Psoas muscle (tissue), 7 donors: ENCODE measurements at regions not wholly inside any gene's neighbourhood (a gene's known extent, or its start where the extent isn't known, plus 50 kb on each side); places are given as distances from the start of the nearest gene placed in this dataset.

Experiments
- ATAC-seq, 4 donors: fragments of 200-7000 bp; cut with Tn5 transposase; one replicate each; pipeline ENCODE4 v1.9.1; 2020; ENCODE audit warnings: moderate library complexity in 3 of 4, mild to moderate bottlenecking in 2 of 4
- DNase-seq, 2 donors: peaks; one replicate each; pipeline ENCODE4 v3.0.0-alpha.2; 2020
- H3K27ac ChIP-seq: fragments of 200-600 bp; one replicate; pipeline ENCODE4 v1.8.0; 2022
- H3K27me3 ChIP-seq, 3 donors: fragments of 200-600 bp in 1 of 3; one replicate each; pipeline versions ENCODE4 v1.6.1 to v1.8.0; 2013 to 2022; ENCODE audit warnings: low read length in 2 of 3, mild to moderate bottlenecking in 2 of 3, moderate library complexity in 1 of 3; ENCODE audit not compliant: insufficient read depth in 3 of 3
- H3K36me3 ChIP-seq, 2 donors: fragments of 200-600 bp in 1 of 2; one replicate each; pipeline versions ENCODE4 v1.6.1 to v1.8.0; 2013 to 2022; ENCODE audit warnings: low read depth in 1 of 2, mild to moderate bottlenecking in 1 of 2, moderate library complexity in 1 of 2; ENCODE audit not compliant: insufficient read depth in 1 of 2
- H3K4me1 ChIP-seq: fragments of 200-600 bp; one replicate; pipeline ENCODE4 v1.8.0; 2022
- H3K4me3 ChIP-seq: fragments of 200-600 bp; one replicate; pipeline ENCODE4 v1.8.0; 2022; ENCODE audit warnings: mild to moderate bottlenecking
- H3K9me3 ChIP-seq: fragments of 200-600 bp; one replicate; pipeline ENCODE4 v1.8.0; 2022
- WGBS, 3 donors: extraction: QIAGEN DNeasy Blood & Tissue Kit; methylation state at CpG; one replicate each; pipeline versions ENCODE4 v1.1.6 to v1.1.7; 2013; 5-methylcytosine and 5-hydroxymethylcytosine counted together
- intact Hi-C, 2 donors: fragments of 100-400 bp; cut with DNase I; formaldehyde crosslinking; loops; one replicate each; pipeline versions ENCODE4 v1.11.0 to v1.14.2; 2022
- TF ChIP-seq, protein P1 (sequence below): fragments of 200-600 bp; IDR thresholded peaks from one replicate; pipeline ENCODE4 v1.8.0; 2022; ENCODE audit warnings: antibody characterized with exemption
- donor health status: healthy with polysubstance abuse.
- donor health status: DM: no; HTN: no; CAD: no; lungs with moderate emphysema.
- donor health status: Bipolar disorder and iron deficiency.
- donor health status: healthy.
- donor health status: DM: yes; HTN: yes; CAD: no.
- donor health status: DM: no; HTN: no; CAD: no.
- donor health status: DM: yes; HTN: yes; CAD: no.

DNA sequence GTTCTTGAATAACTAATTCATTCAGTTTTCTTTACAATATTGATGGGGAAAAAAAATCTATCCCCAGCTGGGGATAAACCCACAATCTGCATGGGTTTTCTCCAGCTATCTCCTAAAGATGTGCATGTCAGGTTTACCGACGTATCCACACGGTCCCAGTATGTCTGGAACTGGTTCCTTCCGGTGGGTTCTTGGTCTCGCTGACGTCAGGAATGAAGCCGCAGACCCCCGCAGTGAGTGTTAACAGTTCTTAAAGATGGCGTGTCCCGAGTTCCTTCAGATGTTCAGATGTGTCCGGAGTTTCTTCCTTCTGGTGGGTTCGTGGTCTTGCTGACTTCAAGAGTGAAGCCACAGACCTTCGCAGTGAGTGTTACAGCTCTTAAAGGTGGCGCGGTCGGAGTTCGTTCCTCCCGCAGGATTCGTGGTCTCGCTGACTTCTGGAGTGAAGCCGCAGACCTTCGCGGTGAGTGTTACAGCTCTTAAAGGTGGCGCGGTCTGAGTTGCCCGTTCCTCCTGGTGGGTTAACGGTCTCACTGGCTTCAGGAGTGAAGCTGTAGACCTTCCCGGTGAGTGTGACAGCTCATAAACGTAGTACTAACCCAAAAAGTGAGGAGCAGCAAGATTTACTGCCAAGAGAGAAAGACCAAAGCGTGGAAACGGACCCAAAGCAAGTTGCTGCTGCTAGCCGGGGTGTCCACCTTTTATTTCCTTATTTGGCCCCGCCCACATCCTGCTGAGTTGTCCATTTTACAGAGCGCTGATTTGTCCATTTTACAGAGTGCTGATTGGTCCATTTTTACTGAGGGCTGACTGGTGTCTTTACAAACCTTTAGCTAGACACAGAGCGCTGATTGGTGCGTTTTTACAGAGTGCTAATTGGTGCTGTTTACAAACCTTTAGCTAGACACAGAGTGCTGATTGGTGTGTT, 195.1 kb upstream of the NR2F2 start:
- Histone ChIP-seq H3K4me3 (no peak overlapping the region), H3K27ac (no peak overlapping the region), H3K36me3 (no peaks in the 10 kb centered on the region), H3K9me3 (no peaks in the 10 kb centered on the region), H3K4me1 (no peaks in the 10 kb centered on the region), H3K27me3 (no peaks in the 10 kb centered on the region)
- intact Hi-C loops, result no loop called here
- DNase-seq (no peak), ATAC-seq (no peak)
- TF ChIP-seq, protein P1, sequence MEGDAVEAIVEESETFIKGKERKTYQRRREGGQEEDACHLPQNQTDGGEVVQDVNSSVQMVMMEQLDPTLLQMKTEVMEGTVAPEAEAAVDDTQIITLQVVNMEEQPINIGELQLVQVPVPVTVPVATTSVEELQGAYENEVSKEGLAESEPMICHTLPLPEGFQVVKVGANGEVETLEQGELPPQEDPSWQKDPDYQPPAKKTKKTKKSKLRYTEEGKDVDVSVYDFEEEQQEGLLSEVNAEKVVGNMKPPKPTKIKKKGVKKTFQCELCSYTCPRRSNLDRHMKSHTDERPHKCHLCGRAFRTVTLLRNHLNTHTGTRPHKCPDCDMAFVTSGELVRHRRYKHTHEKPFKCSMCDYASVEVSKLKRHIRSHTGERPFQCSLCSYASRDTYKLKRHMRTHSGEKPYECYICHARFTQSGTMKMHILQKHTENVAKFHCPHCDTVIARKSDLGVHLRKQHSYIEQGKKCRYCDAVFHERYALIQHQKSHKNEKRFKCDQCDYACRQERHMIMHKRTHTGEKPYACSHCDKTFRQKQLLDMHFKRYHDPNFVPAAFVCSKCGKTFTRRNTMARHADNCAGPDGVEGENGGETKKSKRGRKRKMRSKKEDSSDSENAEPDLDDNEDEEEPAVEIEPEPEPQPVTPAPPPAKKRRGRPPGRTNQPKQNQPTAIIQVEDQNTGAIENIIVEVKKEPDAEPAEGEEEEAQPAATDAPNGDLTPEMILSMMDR, result no peak
- WGBS, 3 donors, result 94 to 95% (median 94%) methylated on average over 32 to 36 of the region's 36 CpGs

DNA sequence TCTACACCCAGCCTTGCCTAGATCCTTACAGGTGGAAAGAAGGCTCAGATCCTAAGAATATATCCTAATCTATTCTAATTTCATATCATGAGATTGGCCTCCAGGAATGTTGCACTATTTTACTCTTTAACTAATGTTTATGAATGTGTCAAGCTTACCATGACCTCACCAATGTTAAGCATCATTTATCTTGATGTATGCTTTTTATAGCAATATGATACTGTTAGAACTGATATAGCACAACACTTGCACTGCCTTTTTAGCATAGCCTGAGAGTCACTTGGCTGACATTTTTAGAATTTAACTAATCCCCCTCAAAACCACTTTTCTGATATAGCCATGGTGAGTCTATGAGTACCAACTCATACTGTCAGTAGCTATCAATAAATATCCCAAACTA, 191.5 kb upstream of the NR2F2 start:
- Histone ChIP-seq H3K4me3 (no peak overlapping the region), H3K27me3 (no peaks in the 10 kb centered on the region), H3K4me1 (no peaks in the 10 kb centered on the region), H3K36me3 (no peaks in the 10 kb centered on the region), H3K9me3 (no peaks in the 10 kb centered on the region), H3K27ac (no peak overlapping the region)
- intact Hi-C loops, result no loop called here
- DNase-seq, result no peak
- ATAC-seq, result no peak
- TF ChIP-seq, protein P1, result no peak

DNA sequence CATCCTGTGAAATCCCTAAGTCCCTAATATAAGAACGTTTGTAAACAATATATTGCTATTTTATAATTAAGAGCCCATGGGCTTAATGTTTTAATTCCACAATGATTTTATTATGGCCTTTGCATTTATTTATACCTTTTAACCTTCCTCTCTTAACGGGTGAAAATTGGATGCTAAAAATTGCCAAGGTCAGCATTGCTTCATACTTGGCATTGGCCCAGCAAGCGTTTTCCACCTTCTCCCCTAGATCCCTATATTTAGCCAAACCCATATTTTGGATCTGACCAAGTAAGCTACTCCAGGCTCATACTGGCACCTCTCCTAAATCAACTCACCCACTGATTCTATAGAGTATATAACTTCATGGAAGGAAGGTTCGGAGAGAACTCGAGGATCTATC, 188.0 kb upstream of the NR2F2 start:
- intact Hi-C loops, result no loop called here

DNA sequence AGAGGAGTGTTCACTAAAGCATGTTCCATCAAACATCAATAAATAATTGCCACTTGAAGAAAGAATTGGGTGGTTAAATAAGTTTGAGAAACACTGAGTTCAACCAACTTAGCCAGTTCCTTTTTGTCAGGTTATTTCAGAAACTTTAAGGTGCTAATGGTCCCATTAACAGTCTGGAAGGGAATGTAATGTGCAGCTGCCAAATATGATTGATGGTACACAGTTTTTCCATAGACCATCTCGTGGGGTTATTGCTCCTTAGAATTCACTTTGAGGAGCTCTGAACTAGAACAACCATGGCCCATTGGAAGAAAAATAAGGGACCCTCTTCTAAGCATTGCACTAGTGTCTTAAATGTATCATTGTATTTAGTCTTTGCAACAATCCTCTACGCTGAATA, 185.8 kb upstream of the NR2F2 start:
- 65 to 76% (median 66%) methylated on average over 2 of the region's 2 CpGs for WGBS, 3 donors

More for the DNA sequence above, 188.0 kb upstream of the NR2F2 start:
- H3K9me3 ChIP-seq, result no peaks in the 10 kb centered on the region
- H3K27me3 ChIP-seq, result peaks cover 0 to 2% (median 0%) of the 10 kb centered on the region in 3 donors
- WGBS, 3 donors, result 39 to 57% (median 53%) methylated on average over 5 of the region's 5 CpGs
- DNase-seq (no peak), ATAC-seq (no peak)
- TF ChIP-seq, protein P1, result no peak
- no peak overlapping the region for H3K27ac ChIP-seq
- H3K36me3 ChIP-seq, result no peaks in the 10 kb centered on the region
- no peaks in the 10 kb centered on the region for H3K4me1 ChIP-seq
- H3K4me3 ChIP-seq, result no peak overlapping the region

More for the DNA sequence above, 185.8 kb upstream of the NR2F2 start:
- Histone ChIP-seq H3K36me3 (no peaks in the 10 kb centered on the region), H3K27me3 (peaks cover 0 to 4% (median 0%) of the 10 kb centered on the region in 3 donors), H3K27ac (no peak overlapping the region), H3K9me3 (no peaks in the 10 kb centered on the region), H3K4me3 (no peak overlapping the region), H3K4me1 (no peaks in the 10 kb centered on the region)
- TF ChIP-seq, protein P1, result no peak
- ATAC-seq (no peak), DNase-seq (no peak)
- intact Hi-C loops, result no loop called here
